Motor neuron (in vitro differentiated cells): ENCODE measurements at regions not wholly inside any gene's neighbourhood (a gene's known extent, or its start where the extent isn't known, plus 50 kb on each side); places are given as distances from the start of the nearest gene placed in this dataset.
A peak's percentile ranks its signal among the peaks of the same experiment; 100 is the strongest.

Experiments used
- ATAC-seq, 8 experiments: fragments of 200-7000 bp; cut with Tn5 transposase; replicated peaks in 6 of 8; 2 replicates each; pipeline ENCODE4 v1.8.0; 2021; ENCODE audit warnings: mild to moderate bottlenecking in 8 of 8, moderate library complexity in 8 of 8
- H3K27ac ChIP-seq, 2 donors: fragments of 250-450 bp; sonication (Bioruptor Pico); 2 replicates each; pipeline ENCODE4 v1.9.0; 2021; ENCODE audit warnings: antibody characterized with exemption in 2 of 2, mild to moderate bottlenecking in 2 of 2, moderate library complexity in 1 of 2
- H3K4me1 ChIP-seq, 2 donors: fragments of 250-450 bp; sonication (Bioruptor Pico); replicated peaks in 1 of 2; 2 replicates each; pipeline ENCODE4 v1.6.1; 2021; ENCODE audit warnings: antibody characterized with exemption in 2 of 2, mild to moderate bottlenecking in 2 of 2, moderate library complexity in 1 of 2
- H3K4me3 ChIP-seq, 5 donors: fragments of 250-450 bp; sonication (Bioruptor Pico); 2 replicates each; pipeline ENCODE4 v1.9.0; 2021; ENCODE audit warnings: antibody characterized with exemption in 5 of 5, mild to moderate bottlenecking in 5 of 5, moderate library complexity in 4 of 5
- WGBS, 10 experiments: fragments of 450-650 bp; shearing (Covaris generic); methylation state at CpG; one replicate each; pipeline ENCODE4 v1.0.0; 2022; 5-methylcytosine and 5-hydroxymethylcytosine counted together
- in situ Hi-C, 9 experiments: fragments of 400-800 bp; cut with MboI; loops; one replicate each; pipeline ENCODE4 v1.15.0; 2021; ENCODE audit warnings: low sequenced_read_pairs in 9 of 9, low pct_unique_long_range_greater_than_20kb in 2 of 9; ENCODE audit not compliant: unreplicated experiment in 9 of 9

DNA sequence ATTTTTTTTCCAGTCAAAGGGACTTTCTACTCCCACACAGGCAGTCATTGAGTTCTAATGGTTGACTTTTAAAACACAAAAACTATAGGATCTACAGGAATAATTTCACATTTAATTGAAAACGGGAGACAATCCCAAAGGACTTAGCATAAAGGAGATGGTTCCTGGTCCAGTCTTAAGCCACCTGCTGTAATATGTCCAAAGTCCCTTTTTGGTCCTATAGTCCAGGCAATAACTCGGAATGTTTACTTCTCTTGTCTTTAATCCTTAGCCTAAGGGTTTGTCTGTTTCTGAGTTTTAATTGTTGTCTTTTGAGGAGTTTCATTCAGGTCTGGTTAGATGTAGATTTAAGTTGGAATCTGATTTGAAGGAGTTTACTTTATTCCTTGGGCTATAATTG is 184.9 kb downstream of the BAMBI start:
- in situ Hi-C loops, result no loop called here
- WGBS, 10 experiments, result 6 to 100% (median 83%) methylated on average over 1 to 2 of the region's 2 CpGs; no CpG with 5 or more reads in 1 of the 10 experiments
- no peak for ATAC-seq
- Histone ChIP-seq H3K27ac (no peak overlapping the region), H3K4me3 (no peak overlapping the region), H3K4me1 (peaks cover 3 to 5% of the 10 kb centered on the region in 2 donors)

DNA sequence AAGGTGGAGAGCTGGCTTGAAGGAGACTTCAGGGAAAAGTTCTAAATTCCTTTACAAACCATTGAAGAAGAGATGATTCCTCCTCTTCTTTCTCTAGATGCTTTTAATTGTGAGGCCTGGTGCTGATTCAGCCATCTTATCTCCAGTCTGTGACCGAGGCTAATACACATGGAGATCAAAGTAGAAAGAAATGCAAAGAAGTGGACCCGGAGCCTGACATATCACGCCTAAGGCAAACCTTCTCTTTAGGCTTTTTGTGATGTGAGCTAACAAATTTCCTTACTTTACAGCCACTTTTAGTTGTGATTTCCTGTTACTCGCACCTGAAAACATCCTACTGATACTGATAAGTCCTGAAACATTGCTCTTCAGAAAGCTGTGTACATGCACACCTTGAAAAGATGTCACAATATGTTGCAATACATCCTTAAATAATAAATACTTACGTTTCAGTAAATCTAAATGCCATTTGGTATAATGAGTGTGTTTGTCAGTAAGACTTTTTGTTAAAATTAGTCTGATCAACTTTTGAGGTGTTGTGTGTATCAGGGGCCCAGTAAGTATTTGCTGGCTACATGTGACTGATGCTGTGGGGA is 192.4 kb downstream of the BAMBI start:
- no peak for ATAC-seq
- WGBS, 10 experiments, result 0 to 100% (median 59%) methylated on average over 1 to 5 of the region's 5 CpGs
- Histone ChIP-seq H3K27ac (no peak overlapping the region), H3K4me3 (no peak overlapping the region), H3K4me1 (no peaks in the 10 kb centered on the region)
- in situ Hi-C loops, result no loop called here

DNA sequence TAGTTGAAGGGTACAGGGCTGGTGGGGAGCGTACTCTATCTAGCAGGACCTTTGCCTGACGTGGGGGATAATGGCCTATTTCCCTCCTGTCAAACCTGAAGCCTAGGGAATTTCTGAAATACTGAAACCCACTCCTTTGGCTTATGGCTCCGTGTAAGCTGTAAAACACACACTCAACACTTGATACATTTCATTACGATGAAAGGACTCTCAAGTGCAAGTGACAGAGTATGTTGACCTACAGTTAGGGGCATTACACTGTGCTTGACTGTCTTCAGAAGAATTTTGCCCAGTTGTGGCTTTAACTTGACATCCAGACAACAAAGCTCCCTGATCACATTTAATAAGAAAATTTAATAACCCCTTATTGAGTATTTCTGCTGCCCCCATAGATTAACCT is 194.3 kb downstream of the BAMBI start:
- WGBS, 10 experiments, result 21 to 100% (median 80%) methylated on average over 1 to 4 of the region's 4 CpGs; no CpG with 5 or more reads in 2 of the 10 experiments

DNA sequence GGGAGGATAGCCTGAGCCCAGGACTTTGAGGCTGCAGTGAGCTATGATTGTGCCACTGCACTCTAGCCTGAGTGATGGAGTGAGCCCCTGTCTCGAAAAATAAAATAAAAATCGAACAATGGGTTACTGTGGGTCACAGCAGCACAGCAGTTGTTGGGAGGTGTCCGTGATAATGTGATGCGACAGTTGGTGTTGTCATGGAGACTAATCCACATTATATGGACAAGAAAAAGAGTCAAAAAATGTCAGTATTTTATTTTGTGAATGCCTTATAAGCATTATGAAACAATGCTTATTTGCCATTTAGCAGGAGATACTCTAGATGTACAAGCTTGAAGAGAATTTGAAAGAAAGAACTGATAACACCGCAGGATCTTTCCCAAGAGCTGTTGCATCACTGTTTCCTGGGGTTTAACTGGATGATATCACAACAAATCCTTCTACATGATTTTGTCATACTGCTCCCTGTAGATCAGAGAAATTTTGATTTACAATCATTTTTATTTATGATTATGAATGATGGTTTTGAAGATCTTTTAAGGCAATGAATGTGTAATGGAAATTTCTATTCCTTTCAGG is 195.4 kb downstream of the BAMBI start:
- 11 to 100% (median 92%) methylated on average over 1 to 5 of the region's 5 CpGs; no CpG with 5 or more reads in 1 of the 10 experiments for WGBS, 10 experiments

More for the DNA sequence above, 194.3 kb downstream of the BAMBI start:
- in situ Hi-C loops, result no loop called here
- Histone ChIP-seq H3K4me3 (no peak overlapping the region), H3K4me1 (peaks cover 0 to 8% of the 10 kb centered on the region in 2 donors), H3K27ac (no peak overlapping the region)
- ATAC-seq, result no peak

DNA sequence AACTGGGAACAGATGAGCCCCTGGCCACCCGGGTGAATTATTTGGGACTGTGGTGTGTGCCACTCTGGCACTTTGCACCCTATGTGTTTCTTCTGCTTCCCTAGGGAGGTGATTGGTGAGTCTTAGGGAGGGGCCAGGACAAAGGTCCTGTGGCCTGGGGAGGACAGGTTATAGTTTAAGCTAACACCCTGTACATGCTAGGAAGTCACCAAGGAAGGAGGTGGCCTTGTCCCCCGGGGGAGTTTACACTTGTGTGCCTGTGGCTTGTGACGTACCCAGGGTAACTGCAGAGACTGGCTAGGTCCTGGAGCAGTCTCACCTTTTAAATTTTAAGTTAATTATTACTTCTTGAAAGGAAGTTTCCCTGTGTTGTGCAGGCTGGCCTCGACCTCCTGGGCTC is 196.2 kb downstream of the BAMBI start:
- Histone ChIP-seq H3K4me3 (no peak overlapping the region), H3K4me1 (peaks cover 0 to 8% of the 10 kb centered on the region in 2 donors), H3K27ac (no peak overlapping the region)
- 0 to 100% (median 83%) methylated on average over 1 to 3 of the region's 4 CpGs; no CpG with 5 or more reads in 3 of the 10 experiments for WGBS, 10 experiments
- in situ Hi-C loops, result no loop called here
- no peak for ATAC-seq

More for the DNA sequence above, 195.4 kb downstream of the BAMBI start:
- in situ Hi-C loops, result no loop called here
- ATAC-seq, result no peak
- H3K4me1 ChIP-seq, result peaks cover 0 to 8% of the 10 kb centered on the region in 2 donors
- no peak overlapping the region for H3K27ac ChIP-seq
- H3K4me3 ChIP-seq, result no peak overlapping the region

DNA sequence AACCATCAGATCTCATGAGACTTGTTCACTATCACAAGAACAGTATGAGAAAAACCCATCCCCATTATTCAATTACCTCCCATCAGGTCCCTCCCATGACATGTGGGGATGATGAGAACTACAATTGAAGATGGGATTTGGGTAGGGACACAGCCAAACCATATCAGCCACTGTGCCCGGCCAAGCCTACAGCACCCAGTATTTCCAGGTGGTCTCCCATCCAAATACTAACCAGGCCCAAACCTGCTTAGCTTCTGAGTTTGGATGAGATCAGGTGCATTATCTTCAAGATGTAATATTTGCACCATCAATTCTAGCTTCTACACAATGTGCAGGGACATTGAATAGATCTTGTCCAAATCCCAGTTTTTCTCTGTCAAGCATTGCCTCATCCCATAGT is 196.9 kb downstream of the BAMBI start:
- in situ Hi-C loops, result no loop called here
- 71 to 100% (median 90%) methylated on average over 1 of the region's 1 CpG; no CpG with 5 or more reads in 6 of the 10 experiments for WGBS, 10 experiments
- Histone ChIP-seq H3K4me3 (no peak overlapping the region), H3K27ac (no peak overlapping the region), H3K4me1 (peaks cover 0 to 8% of the 10 kb centered on the region in 2 donors)
- ATAC-seq, result no peak

DNA sequence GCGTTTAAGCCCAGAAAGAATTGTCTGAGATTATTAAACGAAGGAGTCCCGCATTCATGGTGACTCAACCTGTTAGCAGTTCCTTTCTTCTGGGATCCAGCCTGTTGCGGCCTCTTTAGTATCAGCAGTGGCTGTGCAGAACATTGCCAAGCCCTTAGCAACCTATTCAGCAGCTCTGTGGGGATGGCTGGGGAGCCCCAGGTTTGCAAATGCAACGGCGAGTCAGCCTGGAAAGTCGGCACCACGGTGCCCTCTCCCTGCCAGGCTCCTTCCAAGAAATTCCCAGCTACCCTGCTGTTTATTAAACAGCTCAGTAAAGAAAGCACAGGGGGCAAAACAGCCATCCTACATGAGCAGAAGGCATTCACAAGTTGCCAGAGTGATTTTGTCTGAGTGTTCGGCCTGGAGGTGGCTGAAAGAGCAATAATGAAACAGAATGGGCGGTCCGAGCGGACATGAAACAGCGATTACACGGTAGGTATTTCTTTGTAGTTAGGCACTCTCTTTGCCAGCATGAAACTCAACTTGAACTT is 198.3 kb downstream of the BAMBI start:
- no peak overlapping the region for H3K4me3 ChIP-seq
- WGBS, 10 experiments, result 3 to 100% (median 31%) methylated on average over 1 to 14 of the region's 14 CpGs; no CpG with 5 or more reads in 1 of the 10 experiments
- in situ Hi-C loops, result no loop called here
- peak in 6 of 8 experiments; percentile 43 to 98 (median 92) for ATAC-seq
- peaks cover 0 to 8% of the 10 kb centered on the region in 2 donors for H3K4me1 ChIP-seq
- no peak overlapping the region for H3K27ac ChIP-seq

DNA sequence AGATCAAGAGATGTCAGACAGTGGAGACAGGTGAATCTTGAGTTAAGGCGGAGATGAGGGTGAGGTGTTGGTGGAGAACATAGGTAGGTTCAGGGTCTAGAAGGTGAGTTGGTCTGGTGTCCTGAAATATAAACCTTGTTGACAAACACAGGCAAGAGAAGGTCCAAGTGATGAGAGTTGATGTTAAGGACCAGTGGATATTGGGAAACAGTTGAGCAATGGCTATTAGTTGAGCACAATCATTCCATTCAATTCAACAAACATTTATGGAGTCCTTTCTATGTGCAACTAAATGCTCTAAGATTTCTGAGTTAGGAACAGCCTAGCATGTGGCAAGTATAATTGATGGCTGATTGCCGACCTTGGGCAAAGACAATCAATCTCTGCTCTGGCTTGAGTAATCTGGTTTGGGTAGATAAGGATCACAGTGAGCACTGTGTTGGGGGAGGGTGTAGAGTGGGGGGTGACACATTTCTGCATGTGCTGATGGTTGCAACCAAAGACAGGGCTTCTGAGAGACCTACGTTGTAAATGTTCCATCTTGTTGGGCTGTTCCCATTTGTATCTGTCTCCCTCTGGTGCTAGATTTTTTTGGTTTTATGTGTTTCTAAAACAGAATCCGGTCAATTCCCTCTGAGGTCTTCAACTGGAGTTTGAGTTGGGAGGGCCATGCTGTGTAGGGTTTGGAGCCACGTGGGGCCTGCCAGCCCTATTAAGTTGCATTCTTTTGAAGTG is 201.1 kb downstream of the BAMBI start:
- H3K4me1 ChIP-seq, result peaks cover 0 to 8% of the 10 kb centered on the region in 2 donors
- in situ Hi-C loops, result no loop called here
- no peak for ATAC-seq
- H3K4me3 ChIP-seq, result no peak overlapping the region
- no peak overlapping the region for H3K27ac ChIP-seq
- WGBS, 10 experiments, result 0 to 100% (median 77%) methylated on average over 1 to 4 of the region's 5 CpGs; no CpG with 5 or more reads in 1 of the 10 experiments

DNA sequence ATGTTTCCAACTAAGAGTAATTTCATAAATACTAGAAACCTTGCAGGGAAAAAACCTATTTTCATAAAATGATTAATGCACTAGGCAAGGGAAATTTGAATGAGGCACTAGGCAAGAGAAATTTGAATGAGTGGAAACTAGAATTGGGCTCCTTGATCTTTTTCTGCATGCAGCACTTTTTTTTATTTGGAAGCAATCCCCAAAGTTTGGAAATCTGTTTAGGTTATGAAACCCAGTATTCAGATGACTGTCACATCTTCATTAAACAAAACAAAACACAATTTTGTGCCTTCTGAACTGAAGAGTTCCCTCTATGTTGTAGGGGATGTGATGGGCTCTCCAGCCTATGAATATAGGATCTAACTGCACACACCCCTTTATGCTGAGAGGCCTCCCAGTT is 201.9 kb downstream of the BAMBI start:
- H3K27ac ChIP-seq, result no peak overlapping the region
- no peak for ATAC-seq
- in situ Hi-C loops, result no loop called here
- peaks cover 0 to 8% of the 10 kb centered on the region in 2 donors for H3K4me1 ChIP-seq
- no peak overlapping the region for H3K4me3 ChIP-seq

DNA sequence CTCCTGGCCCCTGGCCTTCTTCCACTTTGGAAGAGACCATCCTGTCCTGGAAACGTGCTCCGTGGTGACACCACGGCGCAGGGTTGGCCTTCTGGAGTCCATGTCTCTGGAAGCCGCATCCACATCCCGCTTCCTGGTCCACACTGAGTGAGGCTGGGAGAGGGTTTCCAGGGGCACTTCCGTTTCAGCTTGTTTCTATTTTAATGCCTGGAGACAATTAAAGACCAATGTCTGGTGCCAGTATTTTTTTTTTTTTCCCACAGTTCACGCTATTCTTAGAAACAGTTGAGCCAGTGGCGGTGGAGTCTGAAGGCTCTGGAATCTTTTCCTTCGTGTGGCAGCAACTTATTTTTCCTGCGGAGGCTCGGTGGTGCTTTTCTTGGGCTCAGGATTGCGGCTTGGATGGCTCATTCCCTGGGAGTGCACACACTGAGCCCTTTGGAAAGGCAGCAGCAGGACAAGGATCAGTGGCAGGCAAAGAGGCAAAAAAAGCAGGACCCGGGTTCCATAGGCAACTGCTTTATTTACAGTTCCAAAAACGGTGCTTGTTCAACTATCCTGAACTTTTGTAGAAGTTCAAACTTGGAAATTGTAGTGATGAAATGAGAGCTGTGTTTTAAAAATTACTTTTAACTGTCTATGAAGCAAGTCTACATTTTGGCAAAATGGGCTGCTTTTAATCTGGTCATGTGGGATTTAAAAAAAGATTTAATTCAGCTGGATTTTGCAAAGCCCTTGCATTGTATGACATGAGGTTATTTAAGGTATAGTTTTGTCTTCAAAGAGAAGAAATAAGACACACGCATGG is 202.8 kb downstream of the BAMBI start:
- in situ Hi-C loops, result no loop called here
- peaks cover 0 to 6% of the 10 kb centered on the region in 2 donors for H3K4me1 ChIP-seq
- no peak overlapping the region for H3K4me3 ChIP-seq
- ATAC-seq, result no peak
- WGBS, 10 experiments, result 6 to 100% (median 86%) methylated on average over 1 to 12 of the region's 16 CpGs
- no peak overlapping the region for H3K27ac ChIP-seq

DNA sequence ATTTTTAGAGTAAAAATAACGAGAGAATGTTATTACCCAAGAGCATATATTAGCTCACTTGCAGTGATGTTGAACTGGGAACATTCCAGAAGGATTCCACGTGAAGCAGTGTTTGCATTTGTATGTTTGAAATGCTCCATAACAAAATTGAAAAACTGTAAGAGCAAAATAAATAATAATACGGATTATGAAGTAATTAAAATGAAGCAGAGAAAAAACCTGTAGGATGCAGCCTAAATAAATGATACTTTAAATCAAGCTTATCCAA is 203.3 kb downstream of the BAMBI start:
- 15 to 100% (median 92%) methylated on average over 1 to 3 of the region's 3 CpGs for WGBS, 10 experiments
- in situ Hi-C loops, result no loop called here
- no peak overlapping the region for H3K4me3 ChIP-seq
- peaks cover 0 to 1% of the 10 kb centered on the region in 2 donors for H3K4me1 ChIP-seq
- H3K27ac ChIP-seq, result no peak overlapping the region
- ATAC-seq, result no peak

DNA sequence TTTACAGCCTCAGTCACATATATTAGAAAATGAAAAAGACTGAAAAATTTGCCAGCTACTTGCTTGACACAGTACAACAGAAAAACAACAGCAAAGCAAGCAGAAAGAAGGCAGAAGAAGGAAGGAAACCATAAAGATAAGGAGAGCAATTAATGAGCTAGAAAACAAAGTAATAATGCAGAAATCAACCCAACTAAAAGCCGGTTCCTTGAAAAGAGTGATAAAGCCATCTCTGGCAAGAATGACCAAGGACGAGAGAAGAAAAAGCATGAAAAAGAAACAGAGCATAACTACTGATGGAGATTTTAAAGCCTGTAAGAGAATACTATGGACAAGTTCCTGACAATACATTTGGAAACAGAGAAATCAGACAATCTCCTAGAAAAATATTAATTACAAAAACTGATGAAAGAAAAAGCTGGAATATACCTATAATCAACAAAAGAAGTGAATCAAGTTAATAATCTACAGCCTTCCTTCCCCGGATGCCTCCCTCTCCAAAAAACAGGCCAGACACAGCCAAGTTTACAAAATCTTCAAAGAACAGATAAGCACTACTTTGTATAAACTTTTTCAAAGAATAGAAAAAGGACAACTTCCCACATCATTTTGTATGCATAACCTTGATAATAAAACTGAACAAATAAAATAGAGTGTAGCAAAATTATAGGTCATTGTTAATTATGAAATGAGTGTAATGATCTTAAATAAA is 204.0 kb downstream of the BAMBI start:
- in situ Hi-C loops, result no loop called here
- Histone ChIP-seq H3K4me3 (no peak overlapping the region), H3K27ac (no peak overlapping the region), H3K4me1 (no peaks in the 10 kb centered on the region)
- no peak for ATAC-seq
- 34 to 97% (median 56%) methylated on average over 2 to 3 of the region's 3 CpGs for WGBS, 10 experiments
